Astrocyte (in vitro differentiated cells and primary cell): ENCODE measurements at regions not wholly inside any gene's neighbourhood (a gene's known extent, or its start where the extent isn't known, plus 50 kb on each side); places are given as distances from the start of the nearest gene placed in this dataset.

ENCODE experiments used
- DNase-seq: peaks from one replicate; pipeline ENCODE4 v3.0.0-alpha.2; 2010; ENCODE audit warnings: low read depth
- FAIRE-seq: peaks from 2 replicates; lab custom pipeline; 2011; peaks lifted over from hg19 to GRCh38; lab: Jason Lieb, UNC
- H2AFZ ChIP-seq: 2 replicates; pipeline ENCODE4 v1.6.0; 2012; ENCODE audit warnings: low read depth, low read length, inconsistent platforms
- H3K27ac ChIP-seq: 2 replicates; pipeline ENCODE4 v1.5.1; 2011; ENCODE audit warnings: low read depth, low read length, inconsistent platforms
- H3K27me3 ChIP-seq: 2 replicates; pipeline ENCODE4 v1.6.0; 2011; ENCODE audit warnings: low read length, inconsistent platforms; ENCODE audit not compliant: insufficient read depth
- H3K36me3 ChIP-seq: 2 replicates; pipeline ENCODE4 v1.5.1; 2011; ENCODE audit warnings: low read length, inconsistent platforms; ENCODE audit not compliant: insufficient read depth
- H3K4me1 ChIP-seq: 2 replicates; pipeline ENCODE4 v1.5.1; 2011; ENCODE audit warnings: low read length, inconsistent platforms; ENCODE audit not compliant: insufficient read depth
- H3K4me2 ChIP-seq: 2 replicates; pipeline ENCODE4 v1.6.0; 2012; ENCODE audit warnings: low read length, inconsistent platforms
- H3K4me3 ChIP-seq: 2 replicates; pipeline ENCODE4 v1.5.1; 2011; ENCODE audit warnings: low read depth, mild to moderate bottlenecking, low read length, inconsistent platforms; ENCODE audit not compliant: insufficient read depth
- H3K79me2 ChIP-seq: 2 replicates; pipeline ENCODE4 v1.6.0; 2012; ENCODE audit warnings: mild to moderate bottlenecking, low read length, inconsistent platforms; ENCODE audit not compliant: insufficient read depth
- H3K9ac ChIP-seq: 2 replicates; pipeline ENCODE4 v1.6.0; 2012; ENCODE audit warnings: mild to moderate bottlenecking, low read length, inconsistent platforms
- H3K9me3 ChIP-seq: 2 replicates; pipeline ENCODE4 v1.5.1; 2012; ENCODE audit warnings: low read depth, mild to moderate bottlenecking, low read length, inconsistent platforms; ENCODE audit not compliant: insufficient read depth
- H4K20me1 ChIP-seq: 2 replicates; pipeline ENCODE4 v1.6.0; 2012; ENCODE audit warnings: low read length, inconsistent platforms; ENCODE audit not compliant: insufficient read depth
- H3K27ac Mint-ChIP-seq: one replicate; pipeline ENCODE4 v1.8.0; 2021; ENCODE audit warnings: mild to moderate bottlenecking, mixed read lengths; ENCODE audit not compliant: unreplicated experiment
- H3K27me3 Mint-ChIP-seq: one replicate; pipeline ENCODE4 v1.8.0; 2021; ENCODE audit warnings: low read depth, mixed read lengths; ENCODE audit not compliant: unreplicated experiment
- H3K36me3 Mint-ChIP-seq: one replicate; pipeline ENCODE4 v1.8.0; 2021; ENCODE audit warnings: low read depth, mixed read lengths; ENCODE audit not compliant: unreplicated experiment
- H3K4me1 Mint-ChIP-seq: one replicate; pipeline ENCODE4 v1.8.0; 2021; ENCODE audit warnings: low read depth, mixed read lengths; ENCODE audit not compliant: unreplicated experiment
- H3K4me3 Mint-ChIP-seq: one replicate; pipeline ENCODE4 v1.8.0; 2021; ENCODE audit warnings: mild to moderate bottlenecking, moderate library complexity, mixed read lengths; ENCODE audit not compliant: unreplicated experiment
- H3K9me3 Mint-ChIP-seq: one replicate; pipeline ENCODE4 v1.8.0; 2021; ENCODE audit warnings: mild to moderate bottlenecking, mixed read lengths; ENCODE audit not compliant: unreplicated experiment
- EZH2 ChIP-seq: IDR thresholded peaks from 2 replicates; pipeline ENCODE4 v1.6.1; 2012; ENCODE audit warnings: mild to moderate bottlenecking, low read length, inconsistent platforms; ENCODE audit not compliant: insufficient read depth
- TF ChIP-seq, protein P1 (sequence below): IDR thresholded peaks from 2 replicates; pipeline ENCODE4 v1.5.1; 2011; ENCODE audit warnings: low read depth, mild to moderate bottlenecking, inconsistent platforms, low read length, moderate library complexity; ENCODE audit not compliant: insufficient read depth

GRCh38 chr12:61452076-61452475 is 808.1 kb upstream of the USP15 start:
- TF ChIP-seq, protein P1, sequence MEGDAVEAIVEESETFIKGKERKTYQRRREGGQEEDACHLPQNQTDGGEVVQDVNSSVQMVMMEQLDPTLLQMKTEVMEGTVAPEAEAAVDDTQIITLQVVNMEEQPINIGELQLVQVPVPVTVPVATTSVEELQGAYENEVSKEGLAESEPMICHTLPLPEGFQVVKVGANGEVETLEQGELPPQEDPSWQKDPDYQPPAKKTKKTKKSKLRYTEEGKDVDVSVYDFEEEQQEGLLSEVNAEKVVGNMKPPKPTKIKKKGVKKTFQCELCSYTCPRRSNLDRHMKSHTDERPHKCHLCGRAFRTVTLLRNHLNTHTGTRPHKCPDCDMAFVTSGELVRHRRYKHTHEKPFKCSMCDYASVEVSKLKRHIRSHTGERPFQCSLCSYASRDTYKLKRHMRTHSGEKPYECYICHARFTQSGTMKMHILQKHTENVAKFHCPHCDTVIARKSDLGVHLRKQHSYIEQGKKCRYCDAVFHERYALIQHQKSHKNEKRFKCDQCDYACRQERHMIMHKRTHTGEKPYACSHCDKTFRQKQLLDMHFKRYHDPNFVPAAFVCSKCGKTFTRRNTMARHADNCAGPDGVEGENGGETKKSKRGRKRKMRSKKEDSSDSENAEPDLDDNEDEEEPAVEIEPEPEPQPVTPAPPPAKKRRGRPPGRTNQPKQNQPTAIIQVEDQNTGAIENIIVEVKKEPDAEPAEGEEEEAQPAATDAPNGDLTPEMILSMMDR, result no peak
- TF ChIP-seq EZH2, result no peak
- no peak for FAIRE-seq
- H2AFZ ChIP-seq, result peak overlapping the region; percentile 47

GRCh38 chr12:61487728-61488127 is 772.5 kb upstream of the USP15 start:
- no peaks in the 10 kb centered on the region for H3K36me3 Mint-ChIP-seq
- peaks cover 17% of the 10 kb centered on the region for H3K4me1 Mint-ChIP-seq
- no peak for FAIRE-seq
- TF ChIP-seq, protein P1, result no peak
- TF ChIP-seq EZH2, result no peak
- H3K27ac Mint-ChIP-seq, result no peak overlapping the region
- H3K27ac ChIP-seq, result no peak overlapping the region
- no peaks in the 10 kb centered on the region for H3K4me1 ChIP-seq
- no peak overlapping the region for H2AFZ ChIP-seq
- H3K4me2 ChIP-seq, result no peak overlapping the region
- no peaks in the 10 kb centered on the region for H3K9me3 ChIP-seq
- peaks cover 7% of the 10 kb centered on the region for H3K9me3 Mint-ChIP-seq
- no peak overlapping the region for H3K4me3 ChIP-seq
- H3K4me3 Mint-ChIP-seq, result no peak overlapping the region
- no peaks in the 10 kb centered on the region for H3K27me3 ChIP-seq
- no peaks in the 10 kb centered on the region for H3K27me3 Mint-ChIP-seq
- no peaks in the 10 kb centered on the region for H3K36me3 ChIP-seq
- H4K20me1 ChIP-seq, result no peaks in the 10 kb centered on the region
- no peak overlapping the region for H3K9ac ChIP-seq
- no peak for DNase-seq
- H3K79me2 ChIP-seq, result no peaks in the 10 kb centered on the region

More at GRCh38 chr12:61452076-61452475, 808.1 kb upstream of the USP15 start:
- Histone ChIP-seq H3K9ac (no peak overlapping the region), H3K27ac (no peak overlapping the region), H3K36me3 (no peaks in the 10 kb centered on the region), H3K27me3 (no peaks in the 10 kb centered on the region), H3K79me2 (no peaks in the 10 kb centered on the region), H3K4me3 (no peak overlapping the region), H3K4me1 (peaks cover 2% of the 10 kb centered on the region), H3K4me2 (no peak overlapping the region), H3K9me3 (no peaks in the 10 kb centered on the region), H4K20me1 (no peaks in the 10 kb centered on the region)
- peaks cover 5% of the 10 kb centered on the region for H3K4me1 Mint-ChIP-seq
- no peak overlapping the region for H3K4me3 Mint-ChIP-seq
- H3K27me3 Mint-ChIP-seq, result no peaks in the 10 kb centered on the region
- no peaks in the 10 kb centered on the region for H3K36me3 Mint-ChIP-seq
- no peaks in the 10 kb centered on the region for H3K9me3 Mint-ChIP-seq
- no peak for DNase-seq
- no peak overlapping the region for H3K27ac Mint-ChIP-seq
